Islet precursor cell (in vitro differentiated cells): ENCODE measurements at regions not wholly inside any gene's neighbourhood (a gene's known extent, or its start where the extent isn't known, plus 50 kb on each side); places are given as distances from the start of the nearest gene placed in this dataset.
"Not testable (repeated sequence)": the region's sequence is repeated elsewhere in the genome, so short reads cannot be mapped to it uniquely, and the experiment has no call there.

ENCODE experiments used
- DNase-seq: peaks from one replicate; pipeline ENCODE4 v3.0.0-alpha.2; 2018

- peak; percentile 71 for DNase-seq
These were observed 1258.6 kb downstream of the CDH12 start for GRCh38 chr5:21594566-21594965.

DNA sequence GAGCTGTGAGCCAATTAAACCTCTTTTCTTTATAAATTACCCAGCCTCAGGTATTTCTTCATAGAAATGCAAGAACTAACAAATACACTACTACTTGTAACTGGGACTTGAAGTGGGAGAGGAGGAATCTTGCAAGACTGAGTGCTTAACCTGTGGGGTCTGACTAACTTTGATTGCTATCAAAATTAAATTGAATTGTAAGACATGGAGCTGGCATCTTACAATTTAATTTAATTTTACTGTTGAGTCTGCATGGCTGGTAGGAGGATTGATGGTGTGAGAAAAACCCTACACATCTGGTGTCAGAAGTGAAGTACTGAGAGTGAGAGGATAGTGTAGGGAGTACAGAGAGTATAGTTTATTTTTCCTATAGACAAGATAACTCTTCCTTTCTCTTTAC lies 1259.9 kb downstream of the CDH12 start:
- no peak for DNase-seq

DNA sequence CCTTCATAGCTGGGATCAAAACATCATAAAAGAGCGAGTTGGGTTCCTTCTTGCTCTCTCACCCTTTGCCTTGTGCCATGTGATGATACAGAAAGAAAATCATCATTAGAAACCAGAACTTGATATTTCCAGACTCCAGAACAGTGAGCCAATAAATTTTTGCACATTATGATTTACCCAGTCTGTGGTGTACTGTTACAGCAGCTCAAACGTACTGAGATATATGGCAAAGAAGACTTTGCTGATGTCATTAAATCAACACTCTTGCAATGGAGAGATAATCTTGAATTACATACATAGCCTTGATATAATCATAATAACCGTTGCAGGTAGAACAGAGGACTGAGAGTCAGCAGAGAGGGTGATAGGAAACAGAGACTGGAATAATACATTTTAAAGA lies 1271.6 kb downstream of the CDH12 start:
- DNase-seq, result no peak

GRCh38 chr5:21574961-21575360 lies 1278.2 kb downstream of the CDH12 start:
- DNase-seq, result no peak

GRCh38 chr5:21574438-21574837 lies 1278.7 kb downstream of the CDH12 start:
- no peak for DNase-seq

DNA sequence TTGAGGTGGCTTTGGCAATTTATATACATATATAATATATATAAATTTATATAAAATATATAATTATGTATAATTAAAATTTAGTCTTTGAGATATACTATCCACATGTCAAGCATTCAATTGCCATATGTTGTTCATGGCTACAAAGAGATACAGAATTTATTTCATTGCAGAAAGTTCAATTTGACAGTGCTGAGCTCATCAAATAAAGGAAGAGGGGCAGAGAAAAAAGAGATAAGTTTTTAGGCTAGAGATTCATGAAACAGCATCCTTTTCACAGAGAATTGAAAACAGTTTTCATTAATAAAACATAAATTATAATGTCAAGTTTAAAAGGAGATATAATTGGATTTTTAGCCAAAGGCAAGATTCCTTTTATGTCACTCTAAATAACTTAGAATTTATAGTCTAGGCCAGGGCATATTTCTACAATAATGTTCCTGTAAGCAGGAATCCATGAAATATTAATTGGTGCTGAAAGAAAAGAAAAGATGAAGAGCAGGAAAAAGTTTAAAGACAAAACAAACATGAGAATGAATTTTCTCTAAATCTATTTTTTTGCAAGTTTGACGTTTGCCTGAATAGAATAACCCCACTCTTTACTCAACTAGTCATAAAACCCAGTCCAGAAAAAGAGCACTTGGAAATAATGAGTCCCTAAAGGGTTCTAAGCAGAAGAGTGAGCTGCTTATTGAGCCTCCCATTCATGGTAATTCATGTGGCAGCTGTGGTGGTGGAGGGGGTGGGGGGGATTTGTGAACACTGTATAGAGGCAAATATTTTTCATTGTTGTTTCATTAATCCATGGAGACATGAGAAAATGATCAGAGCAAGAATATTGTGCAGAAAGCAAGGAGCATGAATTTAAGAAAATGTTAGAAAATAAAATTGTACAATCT lies 1279.5 kb downstream of the CDH12 start:
- DNase-seq, result no peak

GRCh38 chr5:21571196-21571595 lies 1281.9 kb downstream of the CDH12 start:
- not testable (repeated sequence) for DNase-seq

GRCh38 chr5:21559109-21559508 lies 1294.0 kb downstream of the CDH12 start:
- peak; percentile 55 for DNase-seq

DNA sequence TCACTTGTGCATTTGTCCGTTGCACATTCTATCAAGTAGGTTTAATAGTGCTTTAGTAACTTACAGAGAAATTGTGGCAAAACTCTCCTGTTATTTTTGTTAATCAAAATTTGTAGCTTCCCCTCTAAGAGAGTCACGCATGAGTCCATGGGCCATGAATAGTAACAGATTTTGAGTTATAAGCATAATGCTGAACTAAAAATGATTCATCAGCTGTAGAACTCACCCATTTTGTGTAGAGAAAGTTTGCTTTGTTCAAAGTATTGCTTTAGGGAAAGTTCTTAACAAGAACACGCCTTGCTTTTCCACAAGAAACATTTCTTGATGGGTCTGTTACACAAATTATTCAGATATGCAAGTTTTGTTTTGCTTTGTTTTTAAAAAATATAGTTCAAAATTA lies 1300.9 kb downstream of the CDH12 start:
- not testable (repeated sequence) for DNase-seq

DNA sequence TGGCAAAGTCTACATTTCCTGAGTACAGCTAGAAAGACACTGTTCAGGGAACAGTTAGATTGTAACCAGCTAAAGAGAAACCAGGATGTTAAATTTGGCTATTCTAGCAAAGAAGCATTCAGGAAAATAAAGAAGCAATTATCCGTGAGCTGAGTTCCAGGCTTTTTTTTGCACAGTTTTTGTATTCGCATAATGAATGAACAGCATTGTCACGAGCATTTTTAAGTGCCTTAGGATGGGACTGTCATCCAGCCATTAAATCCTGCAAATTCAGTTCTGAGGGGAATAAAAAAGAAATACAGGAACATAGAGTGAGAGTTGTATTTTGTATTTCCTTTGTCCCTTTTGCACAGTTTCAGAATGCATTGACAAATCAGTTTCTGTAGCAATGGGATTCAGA lies 1302.2 kb downstream of the CDH12 start:
- not testable (repeated sequence) for DNase-seq

DNA sequence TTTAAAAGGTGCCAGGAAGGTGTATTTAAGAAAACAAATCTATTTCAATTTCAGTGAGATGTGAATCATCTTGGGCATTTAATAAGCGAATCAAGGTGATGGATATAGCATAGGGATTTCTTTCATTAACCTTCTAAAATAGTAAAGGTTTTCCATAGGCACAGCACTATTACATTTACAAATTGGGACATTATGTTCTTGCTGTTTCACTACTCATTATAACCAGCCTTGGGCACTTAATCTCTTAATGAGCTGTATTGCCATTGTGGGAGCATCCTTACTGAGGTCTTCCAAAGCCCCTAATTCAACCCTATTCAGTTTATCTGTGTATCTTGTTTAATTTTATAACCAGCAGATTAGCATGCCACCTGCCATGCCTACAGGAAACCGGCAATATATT lies 1305.5 kb downstream of the CDH12 start:
- DNase-seq, result not testable (repeated sequence)

DNA sequence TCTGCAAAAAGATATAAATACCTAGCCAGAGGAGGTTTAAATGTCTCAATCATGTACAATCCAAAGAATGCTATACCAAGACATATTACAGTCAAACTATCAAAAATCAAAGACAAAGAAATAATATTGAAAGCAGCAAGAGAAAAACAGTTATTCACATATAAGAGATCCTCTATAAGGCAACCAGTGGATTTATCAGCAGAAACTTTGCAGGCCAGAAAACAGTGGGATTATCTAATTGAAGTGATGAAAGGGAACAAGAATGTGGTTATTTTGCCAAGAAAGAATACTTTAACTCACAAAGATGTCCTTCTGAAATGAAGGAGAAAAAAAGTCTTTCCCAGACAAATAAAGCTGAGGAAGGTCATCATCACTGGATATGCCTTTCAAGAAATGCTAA lies 1318.0 kb downstream of the CDH12 start:
- DNase-seq, result not testable (repeated sequence)

DNA sequence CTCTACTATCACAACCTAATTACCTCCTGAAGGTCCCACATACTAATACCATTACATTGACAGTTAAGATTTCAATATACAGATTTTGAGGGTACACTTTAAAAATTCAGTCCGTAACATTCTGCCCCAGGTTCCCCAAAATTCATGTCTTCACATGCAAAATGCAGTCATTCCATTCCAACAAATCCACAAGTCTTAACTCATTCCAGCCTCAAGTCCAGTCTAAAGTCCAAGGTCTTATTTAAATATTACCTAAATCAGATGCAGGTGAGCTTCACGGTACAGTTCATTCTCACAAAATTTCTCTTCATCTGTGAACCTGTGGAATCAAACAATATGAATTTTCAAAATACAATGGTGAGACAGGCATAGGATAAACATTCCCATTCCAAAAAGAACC lies 1332.0 kb downstream of the CDH12 start:
- DNase-seq, result not testable (repeated sequence)

GRCh38 chr5:21496926-21497325 lies 1356.2 kb downstream of the CDH12 start:
- not testable (repeated sequence) for DNase-seq

DNA sequence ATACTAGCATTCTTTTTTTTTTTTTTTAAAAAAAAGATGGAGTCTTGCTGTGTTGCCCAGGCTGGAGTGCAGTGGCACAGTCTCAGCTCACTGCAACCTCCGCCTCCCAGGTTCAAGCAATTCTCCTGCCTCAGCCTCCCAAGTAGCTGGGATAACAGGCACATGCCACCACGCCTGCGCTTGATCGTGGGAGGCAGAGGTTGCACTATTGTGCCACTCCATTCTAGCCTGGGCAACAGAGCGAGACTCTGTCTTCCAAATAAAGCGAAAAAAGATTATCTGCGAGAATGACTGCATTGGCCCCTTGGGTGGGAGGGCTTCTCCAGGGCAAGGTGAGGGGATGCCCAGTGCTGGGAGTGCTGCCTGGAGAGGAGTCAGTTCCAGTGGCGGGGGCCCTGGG lies 1357.1 kb downstream of the CDH12 start:
- DNase-seq, result not testable (repeated sequence)

- not testable (repeated sequence) for DNase-seq
These were observed 1357.9 kb downstream of the CDH12 start for GRCh38 chr5:21495235-21495634.

GRCh38 chr5:21494033-21494432 lies 1359.1 kb downstream of the CDH12 start:
- not testable (repeated sequence) for DNase-seq

- DNase-seq, result not testable (repeated sequence)
These were observed 1362.0 kb downstream of the CDH12 start for GRCh38 chr5:21491182-21491581.

GRCh38 chr5:21488828-21489227 lies 1364.3 kb downstream of the CDH12 start:
- not testable (repeated sequence) for DNase-seq

GRCh38 chr5:21485458-21486000 lies 1367.6 kb downstream of the CDH12 start:
- DNase-seq, result not testable (repeated sequence)

GRCh38 chr5:21484498-21484889 lies 1368.7 kb downstream of the CDH12 start:
- DNase-seq, result not testable (repeated sequence)

GRCh38 chr5:21483790-21484497 lies 1369.2 kb downstream of the CDH12 start:
- not testable (repeated sequence) for DNase-seq

GRCh38 chr5:21482983-21483650 lies 1370.0 kb downstream of the CDH12 start:
- DNase-seq, result not testable (repeated sequence)
